ENCODE measurements at regions not wholly inside any gene's neighbourhood (a gene's known extent, or its start where the extent isn't known, plus 50 kb on each side); places are given as distances from the start of the nearest gene placed in this dataset.

GRCh38 chr12:83859021-83859420, 1053.6 kb downstream of the SLC6A15 start:
- TF ChIP-seq BHLHE40 (IDR thresholded peaks at IDR 0.05; ENCODE audit: low read depth, low read length) (no peak), POLR2A (IDR thresholded peaks at IDR 0.05; ENCODE audit: low read depth, low read length) (no peak), MAFK (IDR thresholded peaks at IDR 0.05; ENCODE audit: low read depth, low read length) (no peak), FOS (IDR thresholded peaks at IDR 0.05; ENCODE audit: low read depth, low read length) (no peak), CEBPB (IDR thresholded peaks at IDR 0.05; ENCODE audit: low read depth, low read length) (no peak), SMC3 (IDR thresholded peaks at IDR 0.05; ENCODE audit: low read depth, low read length) (no peak), RFX5 (IDR thresholded peaks at IDR 0.05; ENCODE audit: low read depth, low read length) (no peak), NFE2L2 (IDR thresholded peaks at IDR 0.05; ENCODE audit: low read depth, low read length) (no peak)
- TF ChIP-seq, protein P1, sequence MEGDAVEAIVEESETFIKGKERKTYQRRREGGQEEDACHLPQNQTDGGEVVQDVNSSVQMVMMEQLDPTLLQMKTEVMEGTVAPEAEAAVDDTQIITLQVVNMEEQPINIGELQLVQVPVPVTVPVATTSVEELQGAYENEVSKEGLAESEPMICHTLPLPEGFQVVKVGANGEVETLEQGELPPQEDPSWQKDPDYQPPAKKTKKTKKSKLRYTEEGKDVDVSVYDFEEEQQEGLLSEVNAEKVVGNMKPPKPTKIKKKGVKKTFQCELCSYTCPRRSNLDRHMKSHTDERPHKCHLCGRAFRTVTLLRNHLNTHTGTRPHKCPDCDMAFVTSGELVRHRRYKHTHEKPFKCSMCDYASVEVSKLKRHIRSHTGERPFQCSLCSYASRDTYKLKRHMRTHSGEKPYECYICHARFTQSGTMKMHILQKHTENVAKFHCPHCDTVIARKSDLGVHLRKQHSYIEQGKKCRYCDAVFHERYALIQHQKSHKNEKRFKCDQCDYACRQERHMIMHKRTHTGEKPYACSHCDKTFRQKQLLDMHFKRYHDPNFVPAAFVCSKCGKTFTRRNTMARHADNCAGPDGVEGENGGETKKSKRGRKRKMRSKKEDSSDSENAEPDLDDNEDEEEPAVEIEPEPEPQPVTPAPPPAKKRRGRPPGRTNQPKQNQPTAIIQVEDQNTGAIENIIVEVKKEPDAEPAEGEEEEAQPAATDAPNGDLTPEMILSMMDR (conservative IDR thresholded peaks at IDR 0.05; ENCODE audit: low read depth, low read length) = no peak
- TF ChIP-seq, protein P2, sequence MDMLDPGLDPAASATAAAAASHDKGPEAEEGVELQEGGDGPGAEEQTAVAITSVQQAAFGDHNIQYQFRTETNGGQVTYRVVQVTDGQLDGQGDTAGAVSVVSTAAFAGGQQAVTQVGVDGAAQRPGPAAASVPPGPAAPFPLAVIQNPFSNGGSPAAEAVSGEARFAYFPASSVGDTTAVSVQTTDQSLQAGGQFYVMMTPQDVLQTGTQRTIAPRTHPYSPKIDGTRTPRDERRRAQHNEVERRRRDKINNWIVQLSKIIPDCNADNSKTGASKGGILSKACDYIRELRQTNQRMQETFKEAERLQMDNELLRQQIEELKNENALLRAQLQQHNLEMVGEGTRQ (IDR thresholded peaks at IDR 0.05; ENCODE audit: low read depth, low read length) = no peak
- TF ChIP-seq, protein P3, sequence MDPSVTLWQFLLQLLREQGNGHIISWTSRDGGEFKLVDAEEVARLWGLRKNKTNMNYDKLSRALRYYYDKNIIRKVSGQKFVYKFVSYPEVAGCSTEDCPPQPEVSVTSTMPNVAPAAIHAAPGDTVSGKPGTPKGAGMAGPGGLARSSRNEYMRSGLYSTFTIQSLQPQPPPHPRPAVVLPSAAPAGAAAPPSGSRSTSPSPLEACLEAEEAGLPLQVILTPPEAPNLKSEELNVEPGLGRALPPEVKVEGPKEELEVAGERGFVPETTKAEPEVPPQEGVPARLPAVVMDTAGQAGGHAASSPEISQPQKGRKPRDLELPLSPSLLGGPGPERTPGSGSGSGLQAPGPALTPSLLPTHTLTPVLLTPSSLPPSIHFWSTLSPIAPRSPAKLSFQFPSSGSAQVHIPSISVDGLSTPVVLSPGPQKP (IDR thresholded peaks at IDR 0.05; ENCODE audit: borderline replicate concordance, low read depth, low read length) = no peak

All from IMR-90 (cell line).